ENCODE measurements at regions not wholly inside any gene's neighbourhood (a gene's known extent, or its start where the extent isn't known, plus 50 kb on each side); places are given as distances from the start of the nearest gene placed in this dataset.
"Not testable (repeated sequence)": the region's sequence is repeated elsewhere in the genome, so short reads cannot be mapped to it uniquely, and the experiment has no call there.

DNA sequence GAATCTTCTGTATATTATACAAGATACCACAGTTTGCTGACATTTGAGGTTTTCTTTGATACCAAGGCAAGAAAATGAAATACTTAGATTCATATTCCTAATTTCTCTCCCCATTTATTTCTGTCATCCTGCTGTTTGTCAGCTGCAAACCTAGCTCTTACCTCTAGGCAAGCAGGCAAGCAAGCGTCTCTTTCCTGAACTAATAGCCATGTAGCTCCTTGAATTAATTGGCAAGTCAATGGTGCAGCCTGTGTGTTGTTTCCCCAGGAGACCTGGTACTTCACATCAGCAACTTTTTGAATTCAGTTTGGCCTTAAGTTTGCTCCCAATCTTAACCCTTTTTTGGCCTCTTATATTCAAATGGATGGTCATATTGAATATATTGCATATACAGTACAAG, 573.6 kb upstream of the ARRDC3 start:
- no peak for DNase-seq

DNA sequence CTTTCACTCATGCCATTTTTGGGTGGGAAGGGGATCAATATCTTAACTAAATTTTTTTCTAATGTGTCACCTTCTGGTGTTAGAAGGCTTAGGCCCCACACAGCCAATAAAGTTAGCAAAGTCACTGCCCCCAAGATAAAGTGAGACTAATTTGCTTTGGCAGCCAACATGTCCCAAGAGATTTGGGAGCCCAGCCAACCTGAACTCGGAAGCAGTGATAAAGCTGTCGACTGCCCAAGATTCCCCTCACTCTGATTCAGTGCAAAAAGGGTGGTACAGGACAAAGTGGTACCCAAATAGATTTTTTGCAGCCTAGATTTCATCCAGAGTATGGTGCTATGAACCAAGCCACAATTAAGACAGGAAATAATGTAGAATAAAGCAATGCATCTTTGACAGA, 572.5 kb upstream of the ARRDC3 start:
- DNase-seq = no peak

DNA sequence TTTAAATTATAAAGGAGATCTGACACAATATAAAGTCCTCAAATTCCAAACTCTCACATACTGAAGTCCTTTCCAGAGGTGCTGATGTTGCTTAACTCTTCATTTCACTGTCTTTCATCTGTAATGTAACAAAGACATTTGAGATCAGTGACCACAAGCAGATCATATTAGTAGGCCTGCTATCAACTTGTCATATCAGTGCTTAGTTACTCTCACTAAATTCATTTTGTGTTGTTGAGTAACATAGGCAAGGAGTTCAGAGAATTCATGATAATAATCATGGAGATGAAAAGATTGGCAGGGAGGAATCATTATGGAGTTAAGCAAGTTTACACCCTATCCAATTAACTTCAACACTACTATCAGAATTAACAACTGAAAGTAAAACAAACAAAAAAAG, 571.0 kb upstream of the ARRDC3 start:
- no peak for DNase-seq

DNA sequence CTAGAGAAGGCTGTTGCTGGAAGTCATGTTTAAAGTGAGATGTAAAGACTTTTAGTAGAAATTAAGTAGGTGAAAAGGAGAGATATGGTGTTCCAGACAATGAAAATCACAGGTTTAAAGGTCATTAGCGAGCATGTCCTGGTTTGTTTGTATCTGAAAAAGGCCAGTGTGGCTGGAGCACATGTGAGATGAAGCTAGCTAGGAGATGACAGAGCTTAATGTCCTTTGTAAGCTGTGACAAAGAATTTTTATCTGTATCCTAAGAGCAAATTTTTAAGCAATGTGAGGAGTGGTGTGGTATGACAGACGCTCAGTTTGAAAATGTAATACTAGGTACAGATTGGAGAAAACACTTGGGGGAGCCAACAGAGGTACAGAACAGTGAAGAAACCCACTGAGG, 567.2 kb upstream of the ARRDC3 start:
- no peak for DNase-seq

DNA sequence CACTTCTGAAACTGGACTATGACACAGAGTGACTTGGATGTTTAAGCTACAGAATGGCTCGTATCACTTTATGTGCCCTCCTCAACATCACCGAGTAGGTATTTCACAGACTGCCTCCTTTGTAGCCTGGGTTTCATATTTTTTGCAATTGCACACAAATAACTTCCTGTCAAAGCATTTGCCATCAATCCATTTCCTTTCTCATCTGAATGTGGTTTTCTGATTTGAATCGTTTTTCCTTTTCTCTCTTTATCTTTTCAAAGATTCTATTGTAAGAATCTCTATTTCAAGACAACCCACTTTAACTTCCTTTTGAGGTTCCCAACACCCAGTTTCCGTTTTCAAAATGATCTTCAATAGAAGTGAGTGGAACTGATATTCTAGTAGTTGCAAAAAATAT, 563.8 kb upstream of the ARRDC3 start:
- no peak for DNase-seq

DNA sequence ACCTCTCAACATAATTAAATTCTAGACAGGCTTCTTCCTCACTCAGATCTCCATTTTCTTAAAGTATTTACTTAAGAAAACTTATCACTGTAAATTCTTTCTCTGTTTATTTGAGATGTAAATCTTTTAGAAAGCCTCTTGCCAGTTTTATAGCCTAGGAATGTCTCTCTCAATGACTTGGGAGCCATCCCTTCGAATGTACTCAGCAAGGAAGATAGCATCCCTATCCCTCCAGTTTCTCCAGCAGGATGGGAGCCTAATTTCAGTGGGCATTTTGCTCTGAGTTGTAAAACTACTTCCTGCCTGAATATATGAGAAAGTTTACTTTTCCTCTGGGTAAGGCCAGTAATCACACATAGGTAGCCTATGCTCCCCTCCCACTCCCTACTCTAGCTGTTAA, 558.5 kb upstream of the ARRDC3 start:
- no peak for DNase-seq

DNA sequence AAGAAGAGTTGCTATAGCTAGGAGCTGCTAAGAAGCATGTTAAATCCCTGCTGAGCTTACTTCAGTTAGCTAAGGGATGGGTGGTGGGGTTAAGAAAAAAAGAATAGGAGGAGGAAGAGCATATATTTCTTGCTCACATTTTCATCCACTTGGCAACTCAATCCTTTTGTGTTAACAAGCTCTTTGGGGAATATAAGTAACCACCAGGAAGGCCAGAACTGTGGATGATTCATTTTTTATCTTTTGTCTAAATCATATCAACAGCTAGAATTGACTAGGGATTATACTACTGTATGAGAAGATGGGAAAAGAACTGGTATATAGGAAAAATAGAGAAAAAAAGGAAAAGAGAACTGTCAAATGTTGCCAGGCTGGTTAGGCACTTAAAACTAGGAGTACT, 555.3 kb upstream of the ARRDC3 start:
- DNase-seq = no peak

DNA sequence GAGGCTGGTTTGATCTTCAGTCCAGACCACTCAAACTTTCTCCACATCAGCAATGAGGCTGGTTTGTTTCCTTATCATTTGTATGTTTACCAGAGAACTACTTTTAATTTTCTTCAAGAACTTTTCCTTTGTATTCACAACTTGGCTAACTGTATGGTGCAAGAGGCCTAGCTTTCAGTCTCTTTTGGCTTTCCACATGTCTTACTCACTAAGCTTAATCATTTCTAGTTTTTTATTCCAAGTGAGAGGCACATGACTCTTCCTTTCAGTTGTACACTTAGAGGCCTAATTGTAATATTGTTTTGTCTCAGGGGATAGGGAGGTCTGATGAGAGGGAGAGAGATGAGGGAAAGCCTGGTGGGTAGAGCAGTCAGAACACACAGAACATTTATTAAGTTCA, 554.0 kb upstream of the ARRDC3 start:
- DNase-seq = no peak

DNA sequence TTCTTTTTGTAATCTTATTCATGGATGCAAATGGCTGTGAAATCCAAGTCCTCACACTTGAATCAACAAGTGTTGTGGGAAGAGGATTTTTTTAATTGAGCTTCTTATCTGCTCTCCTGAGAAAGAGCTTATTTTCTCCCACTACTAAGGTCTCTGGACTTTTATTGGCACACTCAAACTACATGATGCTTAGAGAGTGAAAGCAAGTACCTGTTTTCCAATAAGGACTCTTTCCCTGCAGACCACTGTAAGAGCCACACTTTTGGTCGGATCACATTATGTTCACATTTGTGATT, 546.4 kb upstream of the ARRDC3 start:
- no peak for DNase-seq

DNA sequence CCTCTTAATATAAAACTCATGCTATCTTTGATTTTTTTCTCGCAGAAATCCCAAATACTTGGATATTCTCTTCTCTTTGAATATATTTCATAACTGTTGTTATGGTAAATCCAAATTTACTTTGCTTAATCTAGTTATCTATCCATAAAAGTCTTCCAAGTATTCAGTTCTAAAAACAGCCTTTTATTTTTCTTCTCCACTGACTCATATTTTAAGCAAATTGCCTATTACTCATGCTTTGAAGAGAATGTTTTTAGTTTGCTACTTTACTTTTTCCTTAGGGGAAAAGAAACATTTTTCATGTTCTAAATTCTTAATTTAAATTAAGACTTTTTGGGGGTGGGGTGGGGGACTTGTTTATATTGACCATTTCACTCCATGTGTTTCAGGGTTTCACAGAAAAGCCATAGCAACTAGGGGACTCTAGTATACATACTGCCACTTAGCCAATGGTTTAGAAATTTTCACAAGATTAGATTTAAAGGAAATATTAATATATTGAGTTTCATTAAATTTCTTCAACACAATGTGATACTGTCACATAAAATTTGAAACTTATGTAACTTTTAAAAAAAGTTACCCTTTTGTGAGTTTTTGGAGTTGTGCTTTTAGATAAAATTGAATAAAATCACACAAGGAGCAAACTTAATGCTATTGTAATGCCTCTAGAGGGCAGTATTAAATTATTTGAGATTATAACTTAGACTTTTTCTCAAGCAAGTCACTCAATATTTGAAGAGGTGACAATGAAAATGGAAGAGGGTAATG, 545.8 kb upstream of the ARRDC3 start:
- DNase-seq = peak in 1 of 2 donors; percentile 25

DNA sequence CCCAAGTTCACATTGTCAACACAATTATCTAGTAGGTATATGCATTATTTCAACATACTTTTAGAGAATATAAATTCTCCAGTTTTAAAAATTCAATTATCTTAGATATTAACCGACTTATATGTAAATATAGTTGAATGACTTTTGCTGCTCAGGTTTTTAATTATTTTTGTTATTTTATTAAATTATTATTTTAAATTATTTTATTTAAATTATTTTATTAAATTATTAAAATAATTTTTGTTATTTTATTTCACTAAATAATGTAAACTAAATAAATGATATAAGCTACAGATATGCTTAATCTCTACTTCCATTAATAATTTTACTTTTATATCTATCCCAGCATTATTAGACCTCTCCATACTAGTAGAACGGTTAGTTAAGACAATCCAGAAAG, 544.3 kb upstream of the ARRDC3 start:
- DNase-seq = no peak

DNA sequence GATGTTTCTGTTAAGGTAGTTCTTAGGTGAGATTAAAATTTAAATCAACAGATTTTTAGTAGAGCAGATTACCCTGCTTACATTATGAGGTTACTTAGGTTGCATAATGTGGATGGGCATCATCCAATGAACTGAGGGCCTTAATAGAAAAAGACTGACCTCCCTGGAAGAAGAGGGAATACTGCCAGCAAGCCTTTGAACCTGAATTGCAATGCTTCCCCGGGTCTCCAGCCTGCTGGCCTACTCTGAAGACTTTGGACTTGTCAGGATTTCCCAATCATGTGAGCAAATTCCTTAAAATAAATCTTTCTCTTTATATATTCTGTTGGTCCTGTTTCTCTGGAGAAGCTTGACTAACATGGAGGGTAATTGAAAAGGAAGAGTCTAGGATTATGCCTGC, 542.1 kb upstream of the ARRDC3 start:
- no peak for DNase-seq

DNA sequence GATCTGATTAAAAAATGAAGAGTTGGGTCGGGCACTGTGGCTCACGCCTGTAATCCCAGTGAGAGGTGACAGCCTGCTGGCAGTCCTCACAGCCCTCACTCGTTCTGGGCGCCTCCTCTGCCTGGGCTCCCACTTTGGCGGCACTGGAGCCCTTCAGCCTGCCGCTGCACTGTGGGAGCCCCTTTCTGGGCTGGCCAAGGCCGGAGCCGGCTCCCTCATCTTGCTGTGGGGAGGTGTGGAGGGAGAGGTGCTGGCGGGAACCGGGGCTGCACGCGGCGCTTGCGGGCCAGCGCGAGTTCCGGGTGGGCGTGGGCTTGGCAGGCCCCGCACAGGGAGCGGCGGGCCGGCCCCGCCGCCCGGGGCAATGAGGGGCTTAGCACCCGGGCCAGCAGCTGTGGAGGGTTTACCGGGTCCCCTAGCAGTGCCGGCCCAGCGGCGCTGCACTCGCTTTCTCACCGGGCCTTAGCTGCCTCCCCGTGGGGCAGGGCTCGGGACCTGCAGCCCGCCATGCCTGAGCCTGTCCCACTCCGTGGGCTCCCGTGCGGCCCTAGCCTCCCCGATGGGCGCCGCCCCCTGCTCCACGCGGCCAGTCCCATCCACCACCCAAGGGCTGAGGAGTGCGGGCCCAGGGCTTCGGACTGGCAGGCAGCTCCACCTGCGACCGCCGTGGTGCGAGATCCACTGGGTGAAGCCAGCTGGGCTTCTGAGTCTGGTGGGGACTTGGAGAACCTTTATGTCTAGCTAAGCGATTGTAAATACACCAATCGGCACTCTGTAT, 534.1 kb upstream of the ARRDC3 start:
- not testable (repeated sequence) for DNase-seq

DNA sequence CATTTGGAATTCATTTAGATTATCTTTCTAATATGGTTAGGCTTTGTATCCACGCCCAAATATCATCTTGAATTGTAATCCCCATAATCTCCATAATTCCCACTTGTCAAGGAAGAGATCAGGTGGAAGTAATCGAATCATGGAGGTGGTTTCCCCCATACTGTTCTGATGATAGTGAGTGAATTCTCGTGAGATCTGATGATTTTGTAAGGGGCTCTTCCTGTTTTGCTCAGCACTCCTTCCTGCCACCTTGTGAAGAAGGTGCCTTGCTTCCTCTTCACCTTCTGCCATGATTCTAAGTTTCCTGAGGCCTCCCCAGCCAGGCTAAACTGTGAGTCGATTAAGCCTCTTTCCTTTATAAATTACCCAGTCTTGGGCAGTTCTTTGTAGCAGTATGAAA, 527.5 kb upstream of the ARRDC3 start:
- no peak for DNase-seq

DNA sequence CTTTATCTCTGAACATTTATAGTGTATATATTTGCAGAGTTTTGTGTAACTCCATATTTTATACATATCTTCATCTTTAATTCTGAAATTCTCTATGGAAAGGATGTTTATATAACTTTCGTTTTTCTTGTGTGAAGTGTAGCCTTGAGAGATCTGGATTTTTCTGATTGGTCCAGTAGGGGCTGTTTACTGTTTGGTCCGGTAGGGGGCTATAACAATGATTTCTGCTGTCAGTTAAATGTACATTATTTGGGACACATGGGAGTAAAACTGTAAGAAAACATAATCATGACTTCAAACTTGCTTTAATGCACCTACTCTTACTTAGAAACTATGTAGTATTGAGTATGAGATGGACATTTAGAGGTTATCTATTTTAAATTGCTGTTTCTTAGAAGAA, 527.1 kb upstream of the ARRDC3 start:
- no peak for DNase-seq

DNA sequence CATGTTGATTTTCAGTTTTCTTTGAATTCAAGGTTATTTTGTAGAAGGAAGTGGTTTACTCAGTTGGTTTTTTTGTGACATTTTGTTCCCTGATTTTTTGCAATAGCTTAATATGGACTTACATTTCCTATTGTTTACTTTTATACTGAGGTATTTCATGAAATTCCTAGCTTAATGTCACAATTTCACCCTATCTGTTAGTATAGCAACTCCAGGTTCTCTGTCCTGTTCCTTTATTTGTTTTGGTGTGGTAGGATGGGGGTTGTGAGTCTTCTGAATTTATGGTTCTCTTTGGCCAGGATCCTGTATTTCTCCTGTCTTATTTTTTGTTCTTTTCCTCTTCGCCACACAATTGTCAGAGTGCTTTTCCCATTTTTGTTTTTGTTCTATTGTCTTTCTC, 523.4 kb upstream of the ARRDC3 start:
- no peak for DNase-seq

DNA sequence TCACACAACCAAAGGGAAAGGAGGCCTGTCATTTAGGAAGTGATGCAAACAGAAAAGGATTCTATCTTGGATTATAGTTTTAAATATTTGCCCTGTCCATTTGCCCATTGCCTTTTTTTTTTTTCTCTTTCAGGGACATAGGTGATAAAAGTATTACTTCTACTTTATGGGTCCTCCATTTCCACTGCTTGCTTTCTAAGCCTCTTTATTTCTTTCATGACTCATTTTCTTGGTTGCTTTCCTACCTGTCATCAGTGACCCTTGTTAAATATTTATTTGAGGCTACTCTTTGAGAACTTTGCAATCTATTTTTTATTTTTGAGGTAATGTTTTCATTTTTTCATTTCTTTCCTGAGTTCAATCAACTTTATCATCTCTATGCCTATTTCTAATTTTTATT, 522.9 kb upstream of the ARRDC3 start:
- DNase-seq = no peak

DNA sequence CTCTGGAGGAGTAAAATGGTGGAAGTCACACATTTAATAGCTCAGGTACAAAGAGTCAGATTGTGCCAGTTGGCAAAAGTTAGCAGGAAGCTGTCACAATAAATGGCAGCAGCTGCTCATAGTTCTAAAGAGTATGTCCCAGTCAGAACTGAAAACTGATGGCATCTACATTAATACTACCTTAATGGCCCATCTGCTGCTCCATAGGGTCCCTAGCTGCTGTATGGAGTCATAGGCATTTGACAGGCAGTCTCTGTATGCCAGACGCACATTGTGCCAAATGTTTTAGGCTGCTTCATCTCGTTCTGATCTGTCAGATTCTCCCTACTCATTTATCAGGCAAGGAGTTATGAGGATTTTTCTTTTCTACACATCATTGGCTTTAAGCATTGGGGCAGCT, 515.8 kb upstream of the ARRDC3 start:
- DNase-seq = no peak

DNA sequence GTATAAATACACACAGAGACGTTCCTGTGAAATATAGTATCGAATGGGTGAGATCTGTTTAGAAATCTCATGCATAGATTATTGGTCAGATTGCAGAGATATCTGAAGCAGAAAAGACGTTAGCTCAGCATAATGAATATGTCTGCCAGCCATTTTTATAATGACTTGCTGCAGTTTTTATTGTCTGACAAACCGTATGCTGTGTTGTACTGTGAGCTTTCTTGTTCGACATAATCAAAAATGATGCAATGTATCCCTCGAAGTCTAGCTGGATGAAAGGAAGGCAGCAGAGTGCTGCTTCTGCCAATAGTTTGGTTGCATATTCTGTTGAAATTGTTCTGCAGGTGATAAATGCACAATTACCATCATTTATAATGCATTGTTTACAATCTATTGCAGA, 514.9 kb upstream of the ARRDC3 start:
- no peak for DNase-seq

DNA sequence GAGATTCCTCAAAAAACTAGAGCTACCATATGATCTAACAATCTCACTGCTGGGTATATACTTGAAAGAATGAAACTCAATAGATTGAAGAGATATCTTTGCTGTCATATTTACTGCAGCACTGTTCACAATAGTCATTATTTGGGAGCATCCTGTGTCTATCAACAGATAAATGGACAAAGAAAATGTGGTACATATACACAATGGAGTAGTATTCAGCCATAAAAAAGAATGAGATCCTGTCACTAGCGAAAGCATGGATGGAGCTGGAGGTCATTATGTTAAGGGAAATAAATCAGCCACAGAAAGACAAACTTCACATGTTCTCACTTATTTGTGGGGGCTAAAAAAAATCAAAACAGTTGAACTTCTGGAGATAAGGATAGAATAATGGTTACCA, 505.7 kb upstream of the ARRDC3 start:
- DNase-seq = no peak

DNA sequence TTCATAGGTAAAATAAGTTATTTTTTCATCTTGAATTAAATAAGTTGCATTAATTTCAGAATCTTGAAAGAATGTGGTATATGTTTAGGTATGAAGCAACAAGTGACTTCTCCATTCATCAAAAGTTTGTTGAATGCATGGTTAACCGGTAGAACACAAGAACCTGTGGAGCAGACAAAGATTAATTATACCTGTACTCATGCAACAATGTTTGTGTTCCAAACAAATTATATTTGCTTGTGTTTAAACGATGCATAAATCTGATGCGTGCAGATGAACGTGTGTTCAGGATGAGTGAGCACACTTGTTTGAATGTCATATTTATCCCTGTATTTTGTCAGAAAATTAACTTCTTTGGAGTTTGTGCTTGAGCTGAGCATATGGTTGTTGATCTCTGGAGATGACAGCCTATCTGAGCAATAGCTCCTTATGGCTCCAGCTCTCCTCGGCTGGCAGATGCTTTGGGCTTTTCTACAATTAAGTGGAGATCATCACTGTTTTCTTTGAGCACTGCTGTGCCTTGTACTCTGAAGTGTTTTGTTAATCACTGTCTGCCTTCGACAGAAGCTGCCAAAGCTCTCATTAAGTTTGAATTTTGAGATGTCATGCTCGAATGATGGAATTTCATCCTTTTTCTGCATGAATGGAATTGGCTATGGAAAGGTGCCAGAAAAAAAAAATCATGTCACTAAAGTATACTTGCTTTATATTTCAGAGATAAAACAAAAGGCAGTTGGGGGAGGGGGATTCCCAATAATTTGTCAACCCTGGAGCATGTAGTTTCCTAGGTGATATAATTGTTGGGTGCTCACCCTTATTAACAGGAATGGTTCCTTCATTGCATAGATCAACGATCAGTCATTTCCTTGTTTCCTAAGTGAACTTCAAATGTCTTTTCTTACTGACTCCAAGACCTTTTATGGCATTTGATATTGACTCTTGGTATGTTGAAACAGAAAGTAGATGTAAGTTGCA, 502.5 kb upstream of the ARRDC3 start:
- DNase-seq = no peak

DNA sequence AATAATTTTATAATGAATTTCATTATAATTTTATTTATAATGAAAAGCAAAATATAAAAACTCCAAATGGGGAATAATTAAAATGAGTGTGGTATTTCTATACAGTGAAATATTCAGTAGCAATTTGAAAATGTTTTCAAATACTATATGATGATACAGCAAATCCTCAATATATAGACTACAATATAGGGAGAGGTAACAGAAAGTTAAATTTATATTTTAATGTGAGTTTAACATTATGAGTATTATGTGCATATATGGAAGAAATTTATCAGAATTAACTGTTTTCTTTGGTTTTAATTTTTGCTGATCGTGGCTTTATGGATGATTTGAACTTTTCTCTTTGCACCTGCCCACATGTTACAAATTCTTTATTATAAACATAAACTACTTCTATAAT, 500.9 kb upstream of the ARRDC3 start:
- DNase-seq = no peak

DNA sequence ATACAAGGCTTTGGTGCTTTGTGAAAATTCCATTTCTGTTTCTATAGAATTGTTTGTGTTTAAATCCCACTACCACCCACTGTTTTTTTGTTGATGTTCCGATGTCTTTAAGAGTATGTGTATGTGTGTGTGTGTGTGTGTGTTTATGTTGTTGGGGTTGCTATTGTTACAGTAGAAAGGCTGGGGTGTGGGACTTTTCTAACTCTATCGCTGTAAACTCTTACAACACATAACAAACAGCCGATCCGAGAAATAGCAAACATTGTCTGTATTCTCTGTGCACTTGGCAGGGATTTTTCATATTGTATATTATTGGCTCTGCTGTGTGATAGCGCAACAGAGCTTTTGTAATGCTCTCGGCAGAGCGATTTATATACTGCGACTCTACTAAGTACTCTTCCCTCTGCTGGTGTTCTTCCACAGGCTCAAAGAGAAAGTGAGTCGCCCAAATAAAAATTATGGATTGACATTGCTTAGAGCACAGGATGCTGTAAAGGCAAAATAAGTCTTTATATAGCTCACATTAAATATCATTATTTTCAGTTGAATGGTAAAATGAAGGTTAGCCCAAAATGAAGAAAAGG, 492.2 kb upstream of the ARRDC3 start:
- no peak for DNase-seq

Data from hippocampal formation (tissue), 2 donors.